ENCODE measurements at regions not wholly inside any gene's neighbourhood (a gene's known extent, or its start where the extent isn't known, plus 50 kb on each side); places are given as distances from the start of the nearest gene placed in this dataset.

- DNase-seq (ENCODE audit: low spot score): no peak
- TF ChIP-seq CTCF (IDR thresholded peaks at IDR 0.05; ENCODE audit: borderline replicate concordance, control extremely low read depth, extremely low read depth, insufficient read depth, missing control alignments): no peak
- in situ Hi-C loops (cut with MboI; ENCODE audit: low sequenced_read_pairs, unreplicated experiment): no loop called here
Measured at GRCh38 chr4:22052076-22052475, 103.5 kb upstream of the KCNIP4 start.

GRCh38 chr4:22048323-22048722 is 99.8 kb upstream of the KCNIP4 start:
- in situ Hi-C loops (cut with MboI; ENCODE audit: low sequenced_read_pairs, unreplicated experiment): no loop called here
- no peak for DNase-seq (ENCODE audit: low spot score)
- TF ChIP-seq CTCF (IDR thresholded peaks at IDR 0.05; ENCODE audit: borderline replicate concordance, control extremely low read depth, extremely low read depth, insufficient read depth, missing control alignments): no peak

GRCh38 chr4:22047793-22048192 is 99.2 kb upstream of the KCNIP4 start:
- in situ Hi-C loops (cut with MboI; ENCODE audit: low sequenced_read_pairs, unreplicated experiment): no loop called here

GRCh38 chr4:22045051-22045630 is 96.6 kb upstream of the KCNIP4 start:
- in situ Hi-C loops (cut with MboI; ENCODE audit: low sequenced_read_pairs, unreplicated experiment): no loop called here
- no peak for DNase-seq (ENCODE audit: low spot score)
- TF ChIP-seq CTCF (IDR thresholded peaks at IDR 0.05; ENCODE audit: borderline replicate concordance, control extremely low read depth, extremely low read depth, insufficient read depth, missing control alignments): no peak

More at GRCh38 chr4:22047793-22048192, 99.2 kb upstream of the KCNIP4 start:
- DNase-seq (ENCODE audit: low spot score): no peak
- TF ChIP-seq CTCF (IDR thresholded peaks at IDR 0.05; ENCODE audit: borderline replicate concordance, control extremely low read depth, extremely low read depth, insufficient read depth, missing control alignments): no peak

GRCh38 chr4:22031423-22031822 is 82.9 kb upstream of the KCNIP4 start:
- in situ Hi-C loops (cut with MboI; ENCODE audit: low sequenced_read_pairs, unreplicated experiment): no loop called here
- DNase-seq (ENCODE audit: low spot score): no peak
- TF ChIP-seq CTCF (IDR thresholded peaks at IDR 0.05; ENCODE audit: borderline replicate concordance, control extremely low read depth, extremely low read depth, insufficient read depth, missing control alignments): no peak

- no peak for DNase-seq (ENCODE audit: low spot score)
- in situ Hi-C loops (cut with MboI; ENCODE audit: low sequenced_read_pairs, unreplicated experiment): no loop called here
- TF ChIP-seq CTCF (IDR thresholded peaks at IDR 0.05; ENCODE audit: borderline replicate concordance, control extremely low read depth, extremely low read depth, insufficient read depth, missing control alignments): no peak
Measured at GRCh38 chr4:22030881-22031280, 82.3 kb upstream of the KCNIP4 start.
